ENCODE measurements at regions not wholly inside any gene's neighbourhood (a gene's known extent, or its start where the extent isn't known, plus 50 kb on each side); places are given as distances from the start of the nearest gene placed in this dataset.

GRCh38 chr19:31073485-31074198, 275.6 kb downstream of the TSHZ3 start:
- TF ChIP-seq GATA2 (IDR thresholded peaks at IDR 0.05; ENCODE audit: low read depth, low read length): no peak
- TF ChIP-seq GATA3 (IDR thresholded peaks at IDR 0.05; ENCODE audit: low read depth, low read length): no peak

- TF ChIP-seq GATA3 (IDR thresholded peaks at IDR 0.05; ENCODE audit: low read depth, low read length) (no peak), GATA2 (IDR thresholded peaks at IDR 0.05; ENCODE audit: low read depth, low read length) (no peak)
Observed at GRCh38 chr19:31072451-31072850, 276.8 kb downstream of the TSHZ3 start.

- no peak for TF ChIP-seq GATA2 (IDR thresholded peaks at IDR 0.05; ENCODE audit: low read depth, low read length)
- no peak for TF ChIP-seq GATA3 (IDR thresholded peaks at IDR 0.05; ENCODE audit: low read depth, low read length)
Observed at GRCh38 chr19:31071136-31071855, 277.9 kb downstream of the TSHZ3 start.

GRCh38 chr19:31070146-31071065, 278.8 kb downstream of the TSHZ3 start:
- no peak for TF ChIP-seq GATA2 (IDR thresholded peaks at IDR 0.05; ENCODE audit: low read depth, low read length)
- no peak for TF ChIP-seq GATA3 (IDR thresholded peaks at IDR 0.05; ENCODE audit: low read depth, low read length)

- no peak for TF ChIP-seq GATA3 (IDR thresholded peaks at IDR 0.05; ENCODE audit: low read depth, low read length)
- TF ChIP-seq GATA2 (IDR thresholded peaks at IDR 0.05; ENCODE audit: low read depth, low read length): no peak
Observed at GRCh38 chr19:31068268-31068667, 281.0 kb downstream of the TSHZ3 start.

GRCh38 chr19:31066385-31066784, 282.9 kb downstream of the TSHZ3 start:
- TF ChIP-seq GATA3 (IDR thresholded peaks at IDR 0.05; ENCODE audit: low read depth, low read length): no peak
- no peak for TF ChIP-seq GATA2 (IDR thresholded peaks at IDR 0.05; ENCODE audit: low read depth, low read length)

- TF ChIP-seq GATA3 (IDR thresholded peaks at IDR 0.05; ENCODE audit: low read depth, low read length) (no peak), GATA2 (IDR thresholded peaks at IDR 0.05; ENCODE audit: low read depth, low read length) (no peak)
Observed at GRCh38 chr19:31064491-31064890, 284.7 kb downstream of the TSHZ3 start.

GRCh38 chr19:31058676-31059340, 290.4 kb downstream of the TSHZ3 start:
- TF ChIP-seq GATA2 (IDR thresholded peaks at IDR 0.05; ENCODE audit: low read depth, low read length) (no peak), GATA3 (IDR thresholded peaks at IDR 0.05; ENCODE audit: low read depth, low read length) (no peak)

- TF ChIP-seq GATA3 (IDR thresholded peaks at IDR 0.05; ENCODE audit: low read depth, low read length) (no peak), GATA2 (IDR thresholded peaks at IDR 0.05; ENCODE audit: low read depth, low read length) (no peak)
Observed at GRCh38 chr19:31057476-31057875, 291.8 kb downstream of the TSHZ3 start.

- TF ChIP-seq GATA2 (IDR thresholded peaks at IDR 0.05; ENCODE audit: low read depth, low read length): no peak
- no peak for TF ChIP-seq GATA3 (IDR thresholded peaks at IDR 0.05; ENCODE audit: low read depth, low read length)
Observed at GRCh38 chr19:31055454-31055853, 293.8 kb downstream of the TSHZ3 start.

- no peak for TF ChIP-seq GATA3 (IDR thresholded peaks at IDR 0.05; ENCODE audit: low read depth, low read length)
- no peak for TF ChIP-seq GATA2 (IDR thresholded peaks at IDR 0.05; ENCODE audit: low read depth, low read length)
Observed at GRCh38 chr19:31054430-31054829, 294.8 kb downstream of the TSHZ3 start.

GRCh38 chr19:31049431-31049830, 299.8 kb downstream of the TSHZ3 start:
- TF ChIP-seq GATA2 (IDR thresholded peaks at IDR 0.05; ENCODE audit: low read depth, low read length): no peak
- TF ChIP-seq GATA3 (IDR thresholded peaks at IDR 0.05; ENCODE audit: low read depth, low read length): no peak

- TF ChIP-seq GATA2 (IDR thresholded peaks at IDR 0.05; ENCODE audit: low read depth, low read length) (no peak), GATA3 (IDR thresholded peaks at IDR 0.05; ENCODE audit: low read depth, low read length) (no peak)
Observed at GRCh38 chr19:31046024-31046423, 303.2 kb downstream of the TSHZ3 start.

- no peak for TF ChIP-seq GATA3 (IDR thresholded peaks at IDR 0.05; ENCODE audit: low read depth, low read length)
- TF ChIP-seq GATA2 (IDR thresholded peaks at IDR 0.05; ENCODE audit: low read depth, low read length): no peak
Observed at GRCh38 chr19:31041461-31041860, 307.8 kb downstream of the TSHZ3 start.
